VCaP (cell line): ENCODE measurements at regions not wholly inside any gene's neighbourhood (a gene's known extent, or its start where the extent isn't known, plus 50 kb on each side); places are given as distances from the start of the nearest gene placed in this dataset.

ENCODE experiments used
- H3K27ac ChIP-seq: fragments of 450-650 bp; 2 replicates; pipeline ENCODE4 v1.5.1; 2017
- TF ChIP-seq, protein P1 (sequence below): fragments of 450-650 bp; conservative IDR thresholded peaks from 2 replicates; pipeline ENCODE4 v1.5.1; 2017; ENCODE audit warnings: mild to moderate bottlenecking, moderate library complexity

DNA sequence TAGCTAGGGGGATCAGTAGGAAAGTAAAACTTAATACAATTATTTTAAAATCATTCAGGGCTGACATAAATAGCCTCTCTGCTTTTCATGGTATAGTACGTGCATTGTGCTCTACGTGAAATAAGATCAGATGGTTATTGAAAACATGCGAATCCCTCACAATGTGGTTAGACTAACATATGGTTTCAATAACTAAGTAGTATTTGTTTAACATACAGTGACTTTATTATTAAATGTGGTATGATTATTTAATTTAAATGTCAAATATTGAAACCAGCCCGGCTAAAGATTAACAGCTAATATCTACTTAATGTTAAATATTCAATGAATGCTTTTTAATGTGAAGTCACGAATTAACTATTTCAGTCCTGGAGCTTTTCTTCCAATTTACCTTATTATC is 473.9 kb upstream of the THBS1 start:
- TF ChIP-seq, protein P1, sequence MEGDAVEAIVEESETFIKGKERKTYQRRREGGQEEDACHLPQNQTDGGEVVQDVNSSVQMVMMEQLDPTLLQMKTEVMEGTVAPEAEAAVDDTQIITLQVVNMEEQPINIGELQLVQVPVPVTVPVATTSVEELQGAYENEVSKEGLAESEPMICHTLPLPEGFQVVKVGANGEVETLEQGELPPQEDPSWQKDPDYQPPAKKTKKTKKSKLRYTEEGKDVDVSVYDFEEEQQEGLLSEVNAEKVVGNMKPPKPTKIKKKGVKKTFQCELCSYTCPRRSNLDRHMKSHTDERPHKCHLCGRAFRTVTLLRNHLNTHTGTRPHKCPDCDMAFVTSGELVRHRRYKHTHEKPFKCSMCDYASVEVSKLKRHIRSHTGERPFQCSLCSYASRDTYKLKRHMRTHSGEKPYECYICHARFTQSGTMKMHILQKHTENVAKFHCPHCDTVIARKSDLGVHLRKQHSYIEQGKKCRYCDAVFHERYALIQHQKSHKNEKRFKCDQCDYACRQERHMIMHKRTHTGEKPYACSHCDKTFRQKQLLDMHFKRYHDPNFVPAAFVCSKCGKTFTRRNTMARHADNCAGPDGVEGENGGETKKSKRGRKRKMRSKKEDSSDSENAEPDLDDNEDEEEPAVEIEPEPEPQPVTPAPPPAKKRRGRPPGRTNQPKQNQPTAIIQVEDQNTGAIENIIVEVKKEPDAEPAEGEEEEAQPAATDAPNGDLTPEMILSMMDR = no peak
- no peak overlapping the region for H3K27ac ChIP-seq

DNA sequence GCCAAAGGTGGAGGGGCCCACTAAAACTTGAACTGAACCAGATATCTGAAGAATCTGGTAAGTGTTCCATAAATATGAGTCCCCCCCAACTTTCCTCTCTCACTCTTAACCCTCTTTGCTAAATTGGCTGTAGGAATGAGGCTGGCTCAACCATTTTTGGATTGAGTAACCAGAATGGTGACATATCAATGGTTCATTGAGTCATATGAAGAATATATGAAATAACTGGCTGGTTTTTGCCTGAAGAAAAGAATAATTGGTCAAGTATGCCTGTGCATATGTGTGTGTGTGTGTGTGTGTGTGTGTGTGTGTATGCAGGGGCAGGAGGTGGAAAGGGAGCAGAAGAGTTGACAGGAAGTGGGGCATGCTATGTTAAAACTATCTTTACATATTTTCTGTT is 472.9 kb upstream of the THBS1 start:
- no peak overlapping the region for H3K27ac ChIP-seq
- TF ChIP-seq, protein P1 = no peak

DNA sequence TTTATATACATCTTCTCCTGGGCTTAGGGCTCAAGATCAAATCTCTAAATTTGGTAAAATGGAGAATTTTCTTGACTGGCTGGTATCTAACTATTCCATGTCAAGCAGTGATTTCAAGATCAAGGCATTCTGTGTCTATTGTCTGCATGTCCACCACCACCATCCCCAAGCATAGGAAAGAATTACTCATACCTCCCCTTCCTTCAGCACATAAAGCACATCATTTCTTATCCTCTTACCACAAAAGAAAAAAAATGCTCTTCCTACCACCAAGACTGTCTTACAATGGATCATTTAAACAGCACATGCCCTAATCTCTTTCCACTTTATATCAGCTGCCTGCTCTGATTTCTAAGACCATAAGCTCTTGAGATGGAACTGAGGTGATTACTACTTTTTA is 470.5 kb upstream of the THBS1 start:
- no peak overlapping the region for H3K27ac ChIP-seq
- TF ChIP-seq, protein P1 = no peak

DNA sequence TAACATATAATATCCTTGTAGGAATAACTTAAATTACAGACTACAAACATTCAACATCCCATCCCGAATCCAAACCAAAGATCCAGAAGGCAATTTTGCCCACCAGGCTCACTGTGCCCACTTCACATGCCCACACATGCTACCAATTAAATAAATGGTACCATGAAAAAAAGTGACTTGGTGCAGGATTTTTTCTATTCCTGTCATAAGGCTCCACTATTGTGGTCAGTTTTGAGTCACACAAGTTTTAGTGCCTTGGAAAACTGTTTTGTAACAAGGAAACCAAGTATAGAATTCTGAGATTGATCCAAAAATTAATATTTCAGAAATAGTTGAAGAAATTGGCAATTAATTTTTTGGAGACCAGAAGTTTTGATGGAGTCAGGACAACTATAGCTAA is 470.1 kb upstream of the THBS1 start:
- no peak overlapping the region for H3K27ac ChIP-seq
- TF ChIP-seq, protein P1 = no peak

DNA sequence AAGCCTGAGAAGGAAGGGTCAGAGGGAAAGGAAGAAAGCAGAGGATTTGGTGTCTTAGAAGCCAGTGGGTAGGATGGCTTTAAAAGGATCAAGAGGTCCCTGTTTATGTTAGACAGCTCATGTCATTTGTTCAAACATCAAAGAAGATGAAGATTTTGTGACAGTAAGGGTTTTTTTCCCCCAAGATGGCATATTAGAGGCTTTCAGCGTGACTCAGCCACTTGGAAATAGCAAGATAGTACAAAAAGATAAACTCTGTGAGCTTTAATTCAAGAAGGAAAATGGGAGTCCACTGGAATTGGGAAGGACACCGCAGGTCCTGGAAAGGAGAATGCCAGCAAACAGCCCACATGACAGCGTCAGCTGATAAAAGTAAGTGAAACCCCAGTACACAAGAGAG is 467.1 kb upstream of the THBS1 start:
- TF ChIP-seq, protein P1 = no peak
- H3K27ac ChIP-seq = no peak overlapping the region

DNA sequence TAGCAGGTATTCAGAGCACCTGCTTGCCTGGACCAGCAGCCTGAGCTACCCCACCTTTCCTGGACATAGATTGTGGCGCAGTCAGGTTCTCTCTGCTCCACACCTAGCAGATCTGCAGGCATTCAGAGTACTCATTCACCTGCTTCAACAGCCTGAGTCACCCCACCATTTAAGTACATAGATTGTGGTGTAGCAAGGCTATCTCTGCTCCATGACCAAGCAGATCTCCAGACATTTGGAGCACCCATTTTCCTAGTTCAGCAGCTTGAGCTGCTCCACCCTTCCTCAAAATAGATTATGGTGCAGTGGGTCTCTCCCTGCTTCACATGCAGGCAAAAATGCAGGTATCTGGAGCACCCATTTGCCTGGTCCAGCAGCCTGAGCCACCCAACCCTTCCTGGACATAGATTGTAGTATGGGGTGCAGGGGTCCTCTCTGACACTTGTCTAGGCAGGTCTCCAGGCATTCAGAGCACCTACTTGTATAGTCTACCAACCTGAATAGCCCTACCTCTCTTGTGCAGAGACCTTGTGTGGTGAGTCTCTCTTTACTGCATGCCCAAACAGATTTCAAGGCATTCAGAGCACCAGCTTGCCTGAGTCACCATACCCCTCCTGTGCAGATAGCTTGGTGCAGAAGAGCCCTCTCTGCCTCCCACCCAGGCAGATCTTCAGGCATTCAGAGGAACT is 466.0 kb upstream of the THBS1 start:
- TF ChIP-seq, protein P1 = no peak
- no peak overlapping the region for H3K27ac ChIP-seq

DNA sequence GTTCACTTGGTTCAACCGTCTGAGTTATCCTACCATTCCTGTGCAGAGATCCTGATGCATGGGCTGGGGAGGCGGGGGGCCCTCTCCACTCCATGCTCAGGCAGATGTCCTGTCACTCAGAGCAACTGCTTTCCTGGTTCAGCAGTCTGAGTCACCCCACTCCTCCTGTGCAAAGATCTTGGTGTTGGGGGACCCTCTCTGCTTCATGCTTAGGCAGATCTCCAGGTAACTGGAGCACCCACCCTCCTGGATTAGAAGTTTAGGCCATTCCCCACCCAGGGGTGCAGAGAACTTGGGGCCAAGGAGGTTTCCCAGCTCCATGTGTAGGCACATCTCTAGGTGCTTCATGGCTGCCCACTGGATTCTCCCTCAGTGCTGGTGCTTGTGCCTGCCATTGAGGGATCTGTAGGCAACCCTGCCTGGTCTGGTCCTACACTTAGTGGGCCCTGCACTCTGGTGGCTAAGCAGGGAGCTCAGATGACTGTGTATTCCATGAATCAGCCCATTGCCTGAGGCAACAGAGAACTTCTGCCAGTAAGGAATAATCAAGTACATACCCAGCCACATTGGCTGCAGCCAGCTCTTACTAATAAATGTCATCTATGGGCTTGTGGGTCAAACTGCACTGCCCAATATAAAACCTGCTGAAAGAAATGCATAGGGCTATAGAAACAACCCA is 465.4 kb upstream of the THBS1 start:
- TF ChIP-seq, protein P1 = no peak
- H3K27ac ChIP-seq = no peak overlapping the region
